GM12891 (cell line): ENCODE measurements at regions not wholly inside any gene's neighbourhood (a gene's known extent, or its start where the extent isn't known, plus 50 kb on each side); places are given as distances from the start of the nearest gene placed in this dataset.

Experiments used
- PAX5 ChIP-seq: IDR thresholded peaks from 2 replicates; pipeline ENCODE4 v1.6.1; 2011; ENCODE audit warnings: low read length, moderate library complexity, mild to moderate bottlenecking; ENCODE audit not compliant: insufficient read depth, severe bottlenecking
- POLR2A ChIP-seq: IDR thresholded peaks from 2 replicates; pipeline ENCODE4 v1.6.1; 2011; ENCODE audit warnings: low read depth, low read length, control low read depth
- POLR2AphosphoS5 ChIP-seq: IDR thresholded peaks from 2 replicates; pipeline ENCODE4 v1.6.1; 2011; ENCODE audit warnings: low read depth, low read length, control low read depth
- POU2F2 ChIP-seq: IDR thresholded peaks from 2 replicates; pipeline ENCODE4 v1.6.1; 2011; ENCODE audit warnings: low read depth, mild to moderate bottlenecking, control low read depth, low read length, moderate library complexity
- SPI1 ChIP-seq: IDR thresholded peaks from 2 replicates; pipeline ENCODE4 v1.6.1; 2011; ENCODE audit warnings: low read depth, low read length, control low read depth
- TAF1 ChIP-seq: IDR thresholded peaks from 2 replicates; pipeline ENCODE4 v1.6.1; 2011; ENCODE audit warnings: low read depth, low read length, control low read depth

GRCh38 chr4:71272976-71273375 lies 65.8 kb upstream of the SLC4A4 start:
- TF ChIP-seq POLR2A (no peak), SPI1 (no peak), POLR2AphosphoS5 (no peak), TAF1 (no peak), PAX5 (no peak), POU2F2 (no peak)
